HFFc6 (cell line): ENCODE measurements at regions not wholly inside any gene's neighbourhood (a gene's known extent, or its start where the extent isn't known, plus 50 kb on each side); places are given as distances from the start of the nearest gene placed in this dataset.
"Not testable (repeated sequence)": the region's sequence is repeated elsewhere in the genome, so short reads cannot be mapped to it uniquely, and the experiment has no call there.

Experiments
- DNase-seq: peaks from one replicate; pipeline ENCODE4 v3.0.0-alpha.2; 2018
- H3K27ac Mint-ChIP-seq: 2 replicates; pipeline ENCODE4 v1.8.0; 2020; ENCODE audit warnings: mild to moderate bottlenecking, mixed read lengths
- H3K27me3 Mint-ChIP-seq: 2 replicates; pipeline ENCODE4 v1.8.0; 2021; ENCODE audit warnings: mild to moderate bottlenecking, moderate library complexity, mixed read lengths; ENCODE audit not compliant: insufficient read depth
- H3K36me3 Mint-ChIP-seq: 2 replicates; pipeline ENCODE4 v1.8.0; 2021; ENCODE audit warnings: low read depth, mixed read lengths
- H3K4me1 Mint-ChIP-seq: 2 replicates; pipeline ENCODE4 v1.8.0; 2020; ENCODE audit warnings: low read depth, mixed read lengths
- H3K4me3 Mint-ChIP-seq: 2 replicates; pipeline ENCODE4 v1.8.0; 2020; ENCODE audit warnings: mild to moderate bottlenecking, moderate library complexity, mixed read lengths
- H3K9me3 Mint-ChIP-seq: 2 replicates; pipeline ENCODE4 v1.8.0; 2020; ENCODE audit warnings: mild to moderate bottlenecking, mixed read lengths
- TF ChIP-seq, protein P1 (sequence below): fragments of 200-600 bp; sonication (generic); IDR thresholded peaks from 2 replicates; pipeline ENCODE4 v1.5.0; 2021; ENCODE audit warnings: antibody characterized with exemption, mild to moderate bottlenecking

DNA sequence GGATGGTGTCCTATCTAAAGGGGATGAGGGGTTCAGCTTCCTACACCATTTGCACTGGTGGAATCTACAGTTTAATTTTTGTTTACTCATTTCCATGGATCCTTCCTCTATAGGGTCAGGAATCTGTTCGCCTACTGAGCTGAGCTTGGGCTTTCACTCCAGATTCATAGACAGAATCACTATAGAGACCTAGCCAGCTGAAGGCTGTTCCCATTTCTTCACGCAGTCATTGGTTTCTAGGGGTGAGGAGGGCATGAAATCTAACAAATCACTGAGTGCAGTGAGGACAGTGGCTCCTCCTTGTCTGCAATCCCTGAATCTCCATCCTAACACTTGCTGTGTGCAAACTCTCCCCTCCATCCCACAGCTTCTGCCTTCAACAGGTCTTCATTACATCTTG, 578.5 kb downstream of the TSN start:
- H3K27ac Mint-ChIP-seq: no peak overlapping the region
- peaks cover 17% of the 10 kb centered on the region; the same call in 1 of the 2 replicates for H3K9me3 Mint-ChIP-seq
- TF ChIP-seq, protein P1, sequence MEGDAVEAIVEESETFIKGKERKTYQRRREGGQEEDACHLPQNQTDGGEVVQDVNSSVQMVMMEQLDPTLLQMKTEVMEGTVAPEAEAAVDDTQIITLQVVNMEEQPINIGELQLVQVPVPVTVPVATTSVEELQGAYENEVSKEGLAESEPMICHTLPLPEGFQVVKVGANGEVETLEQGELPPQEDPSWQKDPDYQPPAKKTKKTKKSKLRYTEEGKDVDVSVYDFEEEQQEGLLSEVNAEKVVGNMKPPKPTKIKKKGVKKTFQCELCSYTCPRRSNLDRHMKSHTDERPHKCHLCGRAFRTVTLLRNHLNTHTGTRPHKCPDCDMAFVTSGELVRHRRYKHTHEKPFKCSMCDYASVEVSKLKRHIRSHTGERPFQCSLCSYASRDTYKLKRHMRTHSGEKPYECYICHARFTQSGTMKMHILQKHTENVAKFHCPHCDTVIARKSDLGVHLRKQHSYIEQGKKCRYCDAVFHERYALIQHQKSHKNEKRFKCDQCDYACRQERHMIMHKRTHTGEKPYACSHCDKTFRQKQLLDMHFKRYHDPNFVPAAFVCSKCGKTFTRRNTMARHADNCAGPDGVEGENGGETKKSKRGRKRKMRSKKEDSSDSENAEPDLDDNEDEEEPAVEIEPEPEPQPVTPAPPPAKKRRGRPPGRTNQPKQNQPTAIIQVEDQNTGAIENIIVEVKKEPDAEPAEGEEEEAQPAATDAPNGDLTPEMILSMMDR: no peak
- H3K27me3 Mint-ChIP-seq: no peaks in the 10 kb centered on the region; the same call in none of the 2 replicates
- no peaks in the 10 kb centered on the region for H3K36me3 Mint-ChIP-seq
- no peak for DNase-seq
- H3K4me3 Mint-ChIP-seq: no peak overlapping the region
- H3K4me1 Mint-ChIP-seq: no peaks in the 10 kb centered on the region

DNA sequence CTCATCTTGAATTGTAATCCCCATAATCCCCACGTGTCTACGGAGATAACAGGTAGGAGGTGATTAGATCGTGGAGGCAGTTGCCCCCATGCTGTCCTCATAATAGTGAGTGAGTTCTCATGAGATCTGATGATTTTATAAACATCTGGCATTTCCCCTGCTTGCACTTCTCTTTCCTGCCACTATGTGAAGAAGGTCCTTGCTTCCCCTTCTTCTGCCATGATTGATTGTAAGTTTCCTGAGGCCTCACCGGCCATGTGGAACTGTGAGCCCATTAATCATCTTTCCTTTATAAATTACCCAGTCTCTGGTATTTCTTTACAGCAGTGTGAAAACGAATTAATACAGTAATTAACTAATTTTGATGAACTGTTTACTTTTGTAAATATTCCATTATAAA, 582.5 kb downstream of the TSN start:
- Mint-ChIP-seq H3K27ac (no peak overlapping the region), H3K27me3 (peaks cover 2% of the 10 kb centered on the region), H3K36me3 (no peaks in the 10 kb centered on the region), H3K9me3 (peaks cover 22% of the 10 kb centered on the region), H3K4me3 (no peak overlapping the region), H3K4me1 (no peaks in the 10 kb centered on the region)
- TF ChIP-seq, protein P1: peak; percentile 28
- DNase-seq: no peak

DNA sequence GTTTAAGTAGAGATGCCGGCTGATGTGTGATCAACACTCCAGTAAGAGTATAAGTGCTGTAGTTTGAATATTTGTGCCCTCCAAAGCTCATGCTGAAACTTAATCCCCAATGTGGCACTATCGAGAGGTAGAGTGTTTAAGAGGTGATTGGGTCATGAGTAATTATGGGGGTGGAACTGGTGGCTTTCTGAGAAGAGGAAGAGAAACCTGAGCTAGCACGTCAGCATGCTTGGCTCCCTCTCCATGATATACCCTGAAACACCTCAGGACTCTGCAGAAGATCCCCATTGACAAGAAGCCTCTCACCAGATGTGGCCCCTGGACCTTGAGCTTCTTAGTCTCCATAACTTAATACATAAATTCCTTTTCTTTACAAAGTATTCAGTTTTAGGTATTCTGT, 584.8 kb downstream of the TSN start:
- H3K4me1 Mint-ChIP-seq: no peaks in the 10 kb centered on the region
- DNase-seq: no peak
- peaks cover 2% of the 10 kb centered on the region; the same call in 1 of the 2 replicates for H3K27me3 Mint-ChIP-seq
- no peaks in the 10 kb centered on the region for H3K36me3 Mint-ChIP-seq
- peaks cover 15% of the 10 kb centered on the region for H3K9me3 Mint-ChIP-seq
- no peak overlapping the region for H3K4me3 Mint-ChIP-seq
- H3K27ac Mint-ChIP-seq: no peak overlapping the region
- TF ChIP-seq, protein P1: no peak

DNA sequence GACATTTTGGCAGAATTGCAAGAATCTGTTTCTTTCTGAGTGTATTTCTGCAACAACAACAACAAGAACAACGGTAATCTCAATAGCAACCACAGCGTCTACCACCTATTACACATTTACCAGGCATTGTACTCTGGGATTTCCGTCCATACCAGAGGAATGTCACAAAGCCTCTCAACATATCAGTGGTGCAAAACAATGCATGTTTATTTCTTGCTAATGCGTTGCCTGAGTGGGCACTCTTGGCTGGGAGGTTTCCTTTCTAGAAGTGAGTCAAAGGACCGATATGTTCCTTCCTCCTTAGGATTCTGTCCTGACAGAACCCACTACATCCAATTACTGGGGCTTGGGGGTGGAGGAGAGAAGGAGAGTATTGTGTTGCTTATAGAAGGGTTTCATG, 585.6 kb downstream of the TSN start:
- H3K27ac Mint-ChIP-seq: no peak overlapping the region
- peaks cover 2% of the 10 kb centered on the region; the same call in 1 of the 2 replicates for H3K27me3 Mint-ChIP-seq
- H3K4me1 Mint-ChIP-seq: no peaks in the 10 kb centered on the region
- no peak for DNase-seq
- TF ChIP-seq, protein P1: no peak
- H3K4me3 Mint-ChIP-seq: no peak overlapping the region
- H3K9me3 Mint-ChIP-seq: peaks cover 21% of the 10 kb centered on the region
- no peaks in the 10 kb centered on the region for H3K36me3 Mint-ChIP-seq

DNA sequence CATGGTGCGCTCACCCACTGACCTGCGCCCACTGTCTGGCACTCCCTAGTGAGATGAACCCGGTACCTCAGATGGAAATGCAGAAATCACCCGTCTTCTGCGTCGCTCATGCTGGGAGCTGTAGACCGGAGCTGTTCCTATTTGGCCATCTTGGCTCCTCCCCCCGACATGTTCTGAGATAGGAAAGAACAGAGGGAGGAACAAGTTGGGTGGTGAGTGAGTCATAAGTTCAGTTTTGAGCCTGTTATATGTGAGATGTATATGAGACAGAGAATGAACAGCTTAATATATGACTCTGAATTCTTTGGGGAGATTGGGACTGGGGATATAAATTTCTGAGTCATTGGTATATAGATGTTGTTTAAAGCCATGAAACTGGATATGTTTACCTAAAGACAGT, 596.7 kb downstream of the TSN start:
- H3K27ac Mint-ChIP-seq, DNase-seq, H3K36me3 Mint-ChIP-seq, H3K4me1 Mint-ChIP-seq, H3K4me3 Mint-ChIP-seq, H3K9me3 Mint-ChIP-seq, H3K27me3 Mint-ChIP-seq: not testable (repeated sequence)

DNA sequence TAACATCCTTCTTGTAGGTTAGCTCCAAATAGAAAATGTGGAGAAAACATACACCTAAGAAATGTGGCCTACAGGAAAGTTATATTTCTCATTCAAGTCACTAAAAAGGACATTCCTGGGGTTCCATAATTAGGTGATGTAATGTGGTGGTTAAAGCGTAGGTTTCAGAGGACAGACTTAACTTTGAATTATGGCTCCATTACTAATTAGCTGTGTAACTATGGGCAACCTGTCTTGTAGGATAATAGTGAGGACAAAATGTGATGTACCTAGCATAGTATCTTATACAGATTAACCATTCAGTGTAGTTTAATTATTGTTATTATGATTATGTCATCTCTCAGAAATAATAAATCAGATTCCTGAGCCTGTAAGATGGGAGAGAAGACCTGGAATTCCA, 602.5 kb downstream of the TSN start:
- H3K27me3 Mint-ChIP-seq: no peaks in the 10 kb centered on the region
- TF ChIP-seq, protein P1: no peak
- no peaks in the 10 kb centered on the region for H3K36me3 Mint-ChIP-seq
- no peaks in the 10 kb centered on the region for H3K4me1 Mint-ChIP-seq
- no peaks in the 10 kb centered on the region for H3K9me3 Mint-ChIP-seq
- H3K27ac Mint-ChIP-seq: no peak overlapping the region
- no peak overlapping the region for H3K4me3 Mint-ChIP-seq
- DNase-seq: no peak
